ENCODE measurements at regions not wholly inside any gene's neighbourhood (a gene's known extent, or its start where the extent isn't known, plus 50 kb on each side); places are given as distances from the start of the nearest gene placed in this dataset.
"Not testable (repeated sequence)": the region's sequence is repeated elsewhere in the genome, so short reads cannot be mapped to it uniquely, and the experiment has no call there.

- no peak for DNase-seq (ENCODE audit: low read depth, low spot score)
These were observed 651.7 kb upstream of the CCNG1 start for GRCh38 chr5:162785673-162786072.

GRCh38 chr5:162786234-162786633 is 651.2 kb upstream of the CCNG1 start:
- DNase-seq (ENCODE audit: low read depth, low spot score): no peak

- DNase-seq (ENCODE audit: low read depth, low spot score): no peak
These were observed 640.9 kb upstream of the CCNG1 start for GRCh38 chr5:162796507-162796906.

GRCh38 chr5:162800301-162800700 is 637.1 kb upstream of the CCNG1 start:
- DNase-seq (ENCODE audit: low read depth, low spot score): no peak

- no peak for DNase-seq (ENCODE audit: low read depth, low spot score)
These were observed 636.2 kb upstream of the CCNG1 start for GRCh38 chr5:162801235-162801634.

- no peak for DNase-seq (ENCODE audit: low read depth, low spot score)
These were observed 631.2 kb upstream of the CCNG1 start for GRCh38 chr5:162806195-162806594.

- no peak for DNase-seq (ENCODE audit: low read depth, low spot score)
These were observed 626.3 kb upstream of the CCNG1 start for GRCh38 chr5:162811071-162811470.

GRCh38 chr5:162816816-162817215 is 620.6 kb upstream of the CCNG1 start:
- no peak for DNase-seq (ENCODE audit: low read depth, low spot score)

GRCh38 chr5:162817364-162817763 is 620.0 kb upstream of the CCNG1 start:
- no peak for DNase-seq (ENCODE audit: low read depth, low spot score)

- DNase-seq (ENCODE audit: low read depth, low spot score): not testable (repeated sequence)
These were observed 615.7 kb upstream of the CCNG1 start for GRCh38 chr5:162821664-162822063.

GRCh38 chr5:162824360-162824759 is 613.0 kb upstream of the CCNG1 start:
- DNase-seq (ENCODE audit: low read depth, low spot score): no peak

- no peak for DNase-seq (ENCODE audit: low read depth, low spot score)
These were observed 600.2 kb upstream of the CCNG1 start for GRCh38 chr5:162837155-162837554.

GRCh38 chr5:162842727-162843126 is 594.7 kb upstream of the CCNG1 start:
- DNase-seq (ENCODE audit: low read depth, low spot score): no peak

- DNase-seq (ENCODE audit: low read depth, low spot score): no peak
These were observed 585.3 kb upstream of the CCNG1 start for GRCh38 chr5:162852134-162852533.

- DNase-seq (ENCODE audit: low read depth, low spot score): no peak
These were observed 578.6 kb upstream of the CCNG1 start for GRCh38 chr5:162858770-162859169.

GRCh38 chr5:162870966-162871365 is 566.4 kb upstream of the CCNG1 start:
- no peak for DNase-seq (ENCODE audit: low read depth, low spot score)

GRCh38 chr5:162882629-162883028 is 554.8 kb upstream of the CCNG1 start:
- DNase-seq (ENCODE audit: low read depth, low spot score): no peak

GRCh38 chr5:162886717-162887116 is 550.7 kb upstream of the CCNG1 start:
- DNase-seq (ENCODE audit: low read depth, low spot score): no peak

- DNase-seq (ENCODE audit: low read depth, low spot score): no peak
These were observed 549.1 kb upstream of the CCNG1 start for GRCh38 chr5:162888268-162888667.

- no peak for DNase-seq (ENCODE audit: low read depth, low spot score)
These were observed 525.5 kb upstream of the CCNG1 start for GRCh38 chr5:162911873-162912272.

- DNase-seq (ENCODE audit: low read depth, low spot score): no peak
These were observed 521.0 kb upstream of the CCNG1 start for GRCh38 chr5:162916368-162916767.

- no peak for DNase-seq (ENCODE audit: low read depth, low spot score)
These were observed 508.3 kb upstream of the CCNG1 start for GRCh38 chr5:162929104-162929503.

GRCh38 chr5:162931501-162931900 is 505.9 kb upstream of the CCNG1 start:
- no peak for DNase-seq (ENCODE audit: low read depth, low spot score)

GRCh38 chr5:162939991-162940390 is 497.4 kb upstream of the CCNG1 start:
- no peak for DNase-seq (ENCODE audit: low read depth, low spot score)

GRCh38 chr5:162948677-162949076 is 488.7 kb upstream of the CCNG1 start:
- DNase-seq (ENCODE audit: low read depth, low spot score): no peak

All from brain pericyte (primary cell).